Thoracic aorta (tissue), 2 donors: ENCODE measurements at regions not wholly inside any gene's neighbourhood (a gene's known extent, or its start where the extent isn't known, plus 50 kb on each side); places are given as distances from the start of the nearest gene placed in this dataset.

Source experiments
- ATAC-seq: fragments of 150-250 bp; one replicate; pipeline ENCODE4 v1.8.0; 2017; ENCODE audit warnings: low read depth; ENCODE audit not compliant: insufficient number of reproducible peaks, low FRiP score
- DNase-seq: peaks from one replicate; pipeline ENCODE4 v3.0.0-alpha.2; 2020; ENCODE audit warnings: low spot score
- H3K27ac ChIP-seq, 2 donors: fragments of 200-600 bp; sonication (generic); 1 replicate in 1 of 2; 2 replicates in 1 of 2; pipeline ENCODE4 v1.5.1; 2016; ENCODE audit warnings: mild to moderate bottlenecking in 2 of 2, moderate library complexity in 2 of 2
- H3K27me3 ChIP-seq: fragments of 200-600 bp; sonication (generic); replicated peaks from 2 replicates; pipeline ENCODE4 v1.6.0; 2016; ENCODE audit warnings: mild to moderate bottlenecking; ENCODE audit not compliant: insufficient read depth
- H3K36me3 ChIP-seq: fragments of 200-600 bp; sonication (generic); one replicate; pipeline ENCODE4 v1.5.1; 2016
- H3K4me1 ChIP-seq, 2 donors: fragments of 200-600 bp; sonication (generic); 1 replicate in 1 of 2; 2 replicates in 1 of 2; pipeline versions ENCODE4 v1.5.1 to v1.6.0; 2016; ENCODE audit warnings: low read depth in 2 of 2, mild to moderate bottlenecking in 1 of 2; ENCODE audit not compliant: control insufficient read depth in 1 of 2
- H3K4me3 ChIP-seq: fragments of 200-600 bp; sonication (generic); 2 replicates; pipeline ENCODE4 v1.5.1; 2016; ENCODE audit warnings: mild to moderate bottlenecking
- H3K9me3 ChIP-seq: fragments of 200-600 bp; sonication (generic); 2 replicates; pipeline ENCODE4 v1.5.1; 2016
- TF ChIP-seq, protein P1 (sequence below): fragments of 200-600 bp; sonication (generic); IDR thresholded peaks from one replicate; pipeline ENCODE4 v1.5.1; 2019; ENCODE audit warnings: antibody characterized with exemption

DNA sequence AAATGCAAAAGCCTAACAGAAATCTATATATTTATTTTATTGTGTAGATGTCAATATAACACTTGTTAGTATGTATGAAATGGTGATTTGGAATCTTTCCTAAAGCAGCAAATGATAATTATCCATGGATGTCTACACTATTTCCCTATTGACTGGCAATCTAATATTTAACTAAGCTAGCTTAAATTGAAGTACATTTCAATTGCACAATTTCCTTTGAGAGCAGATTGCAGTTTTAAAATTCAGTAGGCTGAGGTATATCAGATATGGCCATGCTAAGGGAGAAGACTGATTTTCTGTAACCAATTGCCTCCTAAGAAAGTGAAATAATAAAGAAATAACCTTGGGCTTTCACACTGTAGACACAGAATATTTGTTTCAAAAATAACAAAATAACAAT, 90.1 kb upstream of the KCNJ3 start:
- ATAC-seq = no peak
- TF ChIP-seq, protein P1, sequence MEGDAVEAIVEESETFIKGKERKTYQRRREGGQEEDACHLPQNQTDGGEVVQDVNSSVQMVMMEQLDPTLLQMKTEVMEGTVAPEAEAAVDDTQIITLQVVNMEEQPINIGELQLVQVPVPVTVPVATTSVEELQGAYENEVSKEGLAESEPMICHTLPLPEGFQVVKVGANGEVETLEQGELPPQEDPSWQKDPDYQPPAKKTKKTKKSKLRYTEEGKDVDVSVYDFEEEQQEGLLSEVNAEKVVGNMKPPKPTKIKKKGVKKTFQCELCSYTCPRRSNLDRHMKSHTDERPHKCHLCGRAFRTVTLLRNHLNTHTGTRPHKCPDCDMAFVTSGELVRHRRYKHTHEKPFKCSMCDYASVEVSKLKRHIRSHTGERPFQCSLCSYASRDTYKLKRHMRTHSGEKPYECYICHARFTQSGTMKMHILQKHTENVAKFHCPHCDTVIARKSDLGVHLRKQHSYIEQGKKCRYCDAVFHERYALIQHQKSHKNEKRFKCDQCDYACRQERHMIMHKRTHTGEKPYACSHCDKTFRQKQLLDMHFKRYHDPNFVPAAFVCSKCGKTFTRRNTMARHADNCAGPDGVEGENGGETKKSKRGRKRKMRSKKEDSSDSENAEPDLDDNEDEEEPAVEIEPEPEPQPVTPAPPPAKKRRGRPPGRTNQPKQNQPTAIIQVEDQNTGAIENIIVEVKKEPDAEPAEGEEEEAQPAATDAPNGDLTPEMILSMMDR = no peak

DNA sequence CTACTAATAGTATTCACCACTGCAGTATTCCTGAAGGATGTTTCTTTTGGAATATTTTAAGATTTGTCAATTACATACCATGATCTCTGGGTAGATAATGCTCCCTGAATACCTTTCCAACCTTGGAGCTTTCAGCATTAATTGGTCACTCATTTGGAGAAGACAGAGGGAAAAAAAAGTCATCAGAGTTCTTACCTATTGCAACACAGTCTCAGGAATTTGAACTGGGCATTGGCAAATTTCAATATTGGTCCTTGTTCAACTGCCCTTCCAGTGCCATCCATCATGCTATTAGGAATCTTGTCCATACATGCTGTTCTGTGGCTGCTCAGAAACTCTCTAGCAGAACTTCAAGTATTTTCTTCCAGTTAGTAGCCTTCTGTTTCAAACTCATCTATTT, 83.6 kb upstream of the KCNJ3 start:
- Histone ChIP-seq H3K27ac (no peak overlapping the region), H3K9me3 (no peaks in the 10 kb centered on the region), H3K4me3 (no peak overlapping the region), H3K36me3 (no peaks in the 10 kb centered on the region), H3K4me1 (peaks cover 5 to 6% of the 10 kb centered on the region in 2 donors), H3K27me3 (no peaks in the 10 kb centered on the region)
- DNase-seq (no peak), ATAC-seq (no peak)
- TF ChIP-seq, protein P1 = no peak

More for the DNA sequence above, 90.1 kb upstream of the KCNJ3 start:
- no peak for DNase-seq
- H3K4me1 ChIP-seq = peaks cover 5 to 6% of the 10 kb centered on the region in 2 donors
- H3K9me3 ChIP-seq = no peaks in the 10 kb centered on the region
- H3K27ac ChIP-seq = no peak overlapping the region
- H3K27me3 ChIP-seq = no peaks in the 10 kb centered on the region
- H3K36me3 ChIP-seq = no peaks in the 10 kb centered on the region
- no peak overlapping the region for H3K4me3 ChIP-seq

DNA sequence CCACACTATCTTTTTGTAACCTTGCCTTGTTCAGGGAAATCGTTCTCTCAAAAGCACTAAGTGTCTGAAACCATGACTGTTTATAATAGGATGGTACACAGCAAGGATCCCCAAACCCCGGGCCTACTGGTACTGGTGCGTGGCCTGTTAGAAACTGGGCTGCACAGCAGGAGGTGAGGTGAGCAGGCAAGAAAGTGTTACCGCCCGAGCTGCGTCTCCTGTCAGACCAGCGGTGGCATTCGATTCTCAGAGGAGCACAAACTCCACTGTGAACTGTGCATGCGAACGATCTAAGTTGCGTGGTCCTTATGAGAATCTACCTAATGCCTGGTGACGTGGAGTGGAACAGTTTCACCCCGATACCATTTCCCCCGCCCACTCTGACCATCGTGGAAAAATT, 81.8 kb upstream of the KCNJ3 start:
- TF ChIP-seq, protein P1 = no peak
- DNase-seq = no peak
- H3K4me1 ChIP-seq = peaks cover 5% of the 10 kb centered on the region in 2 donors
- no peaks in the 10 kb centered on the region for H3K36me3 ChIP-seq
- no peak for ATAC-seq
- no peaks in the 10 kb centered on the region for H3K27me3 ChIP-seq
- no peaks in the 10 kb centered on the region for H3K9me3 ChIP-seq
- H3K27ac ChIP-seq = no peak overlapping the region
- no peak overlapping the region for H3K4me3 ChIP-seq

DNA sequence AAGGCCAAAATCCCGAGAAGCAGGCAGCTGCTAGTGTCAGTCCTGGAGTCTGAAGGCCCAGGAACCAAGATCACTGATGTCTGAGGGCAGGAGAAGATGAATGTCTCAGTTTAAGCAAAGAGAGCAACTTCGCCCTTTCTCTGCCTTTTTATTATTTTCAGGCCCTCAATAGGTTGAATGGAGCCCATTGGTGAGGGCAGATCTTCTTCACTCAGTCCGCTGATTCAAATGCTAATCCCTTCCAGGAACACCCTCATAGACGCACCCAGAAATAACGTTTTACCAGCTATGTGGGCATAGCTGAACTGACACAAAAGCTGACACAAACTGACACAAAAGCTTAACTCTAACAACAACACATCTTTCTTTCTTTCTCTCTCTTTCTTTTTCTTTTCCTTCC, 78.0 kb upstream of the KCNJ3 start:
- Histone ChIP-seq H3K4me3 (no peak overlapping the region), H3K4me1 (peaks cover 0 to 4% of the 10 kb centered on the region in 2 donors), H3K36me3 (no peaks in the 10 kb centered on the region), H3K9me3 (no peaks in the 10 kb centered on the region), H3K27ac (no peak overlapping the region), H3K27me3 (no peaks in the 10 kb centered on the region)
- ATAC-seq (no peak), DNase-seq (no peak)
- TF ChIP-seq, protein P1 = no peak

DNA sequence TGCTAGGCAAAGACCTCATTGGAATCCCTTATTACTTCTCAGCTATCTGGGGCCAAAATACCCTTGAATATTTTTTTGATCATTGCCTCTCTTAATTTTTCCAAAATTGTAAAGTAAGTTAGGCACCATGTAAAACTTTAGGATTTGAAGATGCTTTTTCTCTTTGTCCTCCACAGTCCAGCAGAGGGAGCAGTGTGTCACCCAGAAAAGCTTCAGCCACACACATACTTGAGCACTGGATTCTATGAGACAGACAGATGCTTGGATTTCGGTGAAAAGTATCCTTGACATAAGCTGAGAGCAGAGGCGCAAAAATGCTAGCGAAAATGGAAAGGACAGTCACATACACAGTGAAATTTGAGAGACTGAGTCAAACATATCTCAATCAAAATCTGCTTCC, 74.7 kb upstream of the KCNJ3 start:
- H3K27ac ChIP-seq = no peak overlapping the region
- TF ChIP-seq, protein P1 = peak; percentile 73
- peaks cover 0 to 4% of the 10 kb centered on the region in 2 donors for H3K4me1 ChIP-seq
- no peaks in the 10 kb centered on the region for H3K36me3 ChIP-seq
- no peaks in the 10 kb centered on the region for H3K27me3 ChIP-seq
- peak overlapping the region; percentile 7 for H3K4me3 ChIP-seq
- no peak for DNase-seq
- H3K9me3 ChIP-seq = no peaks in the 10 kb centered on the region
- no peak for ATAC-seq
